Fibroblast of pulmonary artery (primary cell): ENCODE measurements at regions not wholly inside any gene's neighbourhood (a gene's known extent, or its start where the extent isn't known, plus 50 kb on each side); places are given as distances from the start of the nearest gene placed in this dataset.
"Not testable (repeated sequence)": the region's sequence is repeated elsewhere in the genome, so short reads cannot be mapped to it uniquely, and the experiment has no call there.

Experiments used
- DNase-seq: peaks from one replicate; pipeline ENCODE4 v3.0.0-alpha.2; 2010; ENCODE audit warnings: low read depth
- H3K4me3 ChIP-seq: replicated peaks from 2 replicates; pipeline ENCODE4 v1.5.1; 2011; ENCODE audit warnings: low read depth, mild to moderate bottlenecking, control low read depth, low read length, moderate library complexity
- TF ChIP-seq, protein P1 (sequence below): IDR thresholded peaks from 2 replicates; pipeline ENCODE4 v1.5.1; 2011; ENCODE audit warnings: mild to moderate bottlenecking, control low read depth, low read length, inconsistent platforms; ENCODE audit errors: missing control alignments

DNA sequence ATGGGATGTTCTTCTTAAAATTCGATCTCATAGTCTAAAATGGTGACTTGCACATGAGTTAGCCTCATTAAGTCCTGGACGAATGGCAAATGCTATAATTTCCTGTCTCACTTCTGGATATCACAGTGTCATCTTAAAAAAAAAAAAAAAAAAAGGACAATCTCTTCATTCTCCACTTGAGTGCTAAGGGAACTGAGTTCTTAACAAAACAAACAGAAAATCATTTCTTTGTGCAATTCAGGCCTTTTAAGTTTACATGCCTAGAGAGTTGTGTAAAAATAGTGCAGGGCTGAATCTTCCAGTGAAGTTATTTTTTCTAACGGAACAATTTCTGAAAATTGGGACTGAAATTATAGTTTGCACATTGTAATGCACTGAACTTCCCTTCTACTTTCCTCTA is 122.8 kb upstream of the FAT1 start:
- H3K4me3 ChIP-seq: no peak overlapping the region
- DNase-seq: no peak
- TF ChIP-seq, protein P1, sequence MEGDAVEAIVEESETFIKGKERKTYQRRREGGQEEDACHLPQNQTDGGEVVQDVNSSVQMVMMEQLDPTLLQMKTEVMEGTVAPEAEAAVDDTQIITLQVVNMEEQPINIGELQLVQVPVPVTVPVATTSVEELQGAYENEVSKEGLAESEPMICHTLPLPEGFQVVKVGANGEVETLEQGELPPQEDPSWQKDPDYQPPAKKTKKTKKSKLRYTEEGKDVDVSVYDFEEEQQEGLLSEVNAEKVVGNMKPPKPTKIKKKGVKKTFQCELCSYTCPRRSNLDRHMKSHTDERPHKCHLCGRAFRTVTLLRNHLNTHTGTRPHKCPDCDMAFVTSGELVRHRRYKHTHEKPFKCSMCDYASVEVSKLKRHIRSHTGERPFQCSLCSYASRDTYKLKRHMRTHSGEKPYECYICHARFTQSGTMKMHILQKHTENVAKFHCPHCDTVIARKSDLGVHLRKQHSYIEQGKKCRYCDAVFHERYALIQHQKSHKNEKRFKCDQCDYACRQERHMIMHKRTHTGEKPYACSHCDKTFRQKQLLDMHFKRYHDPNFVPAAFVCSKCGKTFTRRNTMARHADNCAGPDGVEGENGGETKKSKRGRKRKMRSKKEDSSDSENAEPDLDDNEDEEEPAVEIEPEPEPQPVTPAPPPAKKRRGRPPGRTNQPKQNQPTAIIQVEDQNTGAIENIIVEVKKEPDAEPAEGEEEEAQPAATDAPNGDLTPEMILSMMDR: no peak

DNA sequence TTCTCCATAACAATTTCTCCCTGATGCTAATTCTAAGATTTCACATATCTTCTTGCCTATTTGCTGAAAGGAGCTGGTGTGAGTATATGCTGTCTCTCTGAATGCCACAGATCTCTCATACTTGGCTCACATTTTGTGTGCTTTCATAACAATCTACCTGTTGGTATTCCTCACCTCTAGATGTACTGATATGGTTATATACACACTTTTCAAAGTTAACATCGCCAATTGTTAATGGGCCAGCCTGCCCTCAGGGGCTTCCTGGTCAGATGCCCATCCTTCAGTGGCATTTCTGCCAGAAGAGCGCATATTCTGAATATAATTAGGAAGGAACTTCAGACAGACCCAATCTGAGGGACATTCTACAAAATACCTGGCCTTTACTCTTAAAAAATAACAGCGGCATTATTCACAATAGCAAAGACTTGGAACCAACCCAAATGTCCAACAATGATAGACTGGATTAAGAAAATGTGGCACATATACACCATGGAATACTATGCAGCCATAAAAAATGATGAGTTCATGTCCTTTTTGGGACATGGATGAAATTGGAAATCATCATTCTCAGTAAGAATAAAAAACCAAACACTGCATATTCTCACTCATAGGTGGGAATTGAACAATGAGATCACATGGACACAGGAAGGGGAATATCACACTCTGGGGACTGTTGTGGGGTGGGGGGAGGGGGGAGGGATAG is 123.9 kb upstream of the FAT1 start:
- DNase-seq: not testable (repeated sequence)

DNA sequence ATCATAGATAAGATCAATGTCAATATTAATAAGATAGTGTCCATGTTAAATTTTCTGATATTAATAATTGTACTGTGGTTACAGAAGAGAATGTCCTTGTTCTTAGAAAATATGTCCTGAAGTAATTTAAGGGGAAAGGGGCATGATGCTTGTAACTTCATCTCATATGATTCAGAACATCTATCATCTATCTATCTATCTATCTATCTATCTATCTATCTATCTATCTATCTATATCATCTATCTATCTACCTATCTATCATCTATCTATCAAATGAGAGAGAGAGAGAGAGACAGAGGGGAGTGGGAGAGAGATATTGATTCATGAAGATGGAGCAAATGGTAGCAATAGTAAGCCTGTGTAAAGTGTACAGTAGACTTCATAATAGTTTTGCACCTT is 124.8 kb upstream of the FAT1 start:
- DNase-seq: no peak
- no peak overlapping the region for H3K4me3 ChIP-seq
- TF ChIP-seq, protein P1: no peak

More for the DNA sequence above, 123.9 kb upstream of the FAT1 start:
- H3K4me3 ChIP-seq: not testable (repeated sequence)

DNA sequence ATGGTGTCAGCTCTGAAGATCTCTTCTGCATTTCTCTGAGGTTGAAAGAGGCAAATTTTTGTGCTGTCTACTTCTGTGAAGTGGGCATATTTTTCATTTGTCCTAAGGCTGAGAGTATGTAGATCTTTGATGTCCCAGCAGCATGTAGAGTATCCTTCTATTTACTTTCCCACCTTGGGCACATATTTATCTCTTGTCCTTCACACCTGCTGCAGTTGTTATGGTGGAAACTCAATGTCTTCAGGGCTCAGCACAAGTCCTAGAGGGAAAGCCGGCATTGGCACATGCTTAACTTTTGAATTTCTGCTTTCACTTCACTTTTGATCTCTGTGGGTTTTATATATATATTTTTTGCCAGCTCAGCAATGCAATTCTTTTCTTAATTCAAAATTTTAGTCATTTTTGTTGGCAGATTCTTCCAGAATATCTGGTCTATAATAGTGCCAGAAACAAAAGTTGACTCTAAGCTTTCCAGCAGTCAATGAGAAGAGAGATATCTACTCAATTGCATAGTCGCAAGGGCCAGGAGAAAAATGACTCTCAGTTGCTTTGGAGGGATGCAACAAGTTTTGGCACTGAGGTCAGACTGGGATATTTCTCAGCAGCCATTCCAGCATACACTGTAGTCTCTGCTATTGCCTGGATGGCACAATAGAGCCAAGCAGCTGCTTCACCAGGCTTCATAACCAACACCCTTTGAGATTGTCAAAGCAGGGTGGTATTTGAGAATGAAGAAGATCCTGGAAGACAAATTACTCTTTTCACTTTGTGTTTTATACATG is 127.8 kb upstream of the FAT1 start:
- TF ChIP-seq, protein P1: no peak
- no peak overlapping the region for H3K4me3 ChIP-seq
- no peak for DNase-seq

DNA sequence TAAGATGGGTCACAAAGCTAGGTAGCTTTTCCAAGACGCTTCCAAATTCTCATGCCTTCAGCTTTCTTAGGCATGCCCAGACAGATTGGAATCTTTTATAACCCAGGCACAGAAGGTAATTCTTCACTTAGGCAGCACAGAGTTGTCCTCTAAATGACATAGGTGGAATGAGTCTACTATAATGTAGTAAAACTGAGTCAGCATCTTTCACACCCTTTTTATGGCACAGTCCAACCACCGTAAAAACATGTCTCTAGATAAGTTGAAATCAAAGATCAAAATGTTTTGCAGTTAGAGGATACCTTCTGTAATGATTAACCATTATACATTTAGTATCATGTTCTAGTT is 128.4 kb upstream of the FAT1 start:
- H3K4me3 ChIP-seq: no peak overlapping the region
- TF ChIP-seq, protein P1: no peak
- no peak for DNase-seq

DNA sequence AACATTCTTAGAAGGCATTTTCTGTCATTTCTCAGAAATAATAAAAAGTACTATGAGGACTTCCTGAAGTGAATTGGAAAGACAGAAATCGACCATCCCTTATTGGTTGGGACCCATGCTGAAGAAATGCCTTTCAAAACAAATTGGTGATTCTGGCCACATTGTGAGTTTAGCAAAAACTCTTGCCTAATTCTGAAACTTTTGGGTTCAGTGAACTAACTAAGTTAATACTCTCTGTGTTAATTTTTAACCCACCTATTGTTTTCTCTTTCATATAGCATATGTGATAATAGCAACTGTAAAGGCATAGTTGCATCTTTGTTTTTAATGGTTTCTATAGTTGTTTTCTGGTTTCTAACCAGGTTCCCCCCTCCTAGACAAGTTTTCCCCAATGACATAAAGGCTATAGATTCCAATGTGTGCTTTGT is 129.3 kb upstream of the FAT1 start:
- no peak for DNase-seq
- no peak overlapping the region for H3K4me3 ChIP-seq
- TF ChIP-seq, protein P1: no peak

DNA sequence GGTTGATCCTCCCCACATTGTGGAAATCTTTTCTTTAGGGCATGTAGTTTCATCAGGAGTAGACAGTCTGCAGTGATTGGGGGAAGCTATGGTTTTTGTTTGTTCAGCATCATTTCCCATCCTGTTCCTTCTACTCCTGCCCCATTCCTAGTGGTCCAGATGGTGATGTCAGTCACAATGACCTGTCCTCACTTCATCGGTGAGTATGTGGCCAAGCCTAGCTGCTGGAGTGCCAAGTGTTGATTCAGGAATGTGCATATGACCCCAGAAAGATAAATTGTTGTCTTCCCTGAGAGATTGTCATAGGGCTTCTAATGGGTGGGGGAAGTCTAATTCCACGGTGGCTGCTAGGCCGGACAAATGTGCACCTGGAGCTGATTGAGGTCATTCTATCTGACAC is 130.6 kb upstream of the FAT1 start:
- no peak for DNase-seq
- H3K4me3 ChIP-seq: no peak overlapping the region
- TF ChIP-seq, protein P1: no peak
